Mucosa of descending colon (tissue), 3 donors: ENCODE measurements at regions not wholly inside any gene's neighbourhood (a gene's known extent, or its start where the extent isn't known, plus 50 kb on each side); places are given as distances from the start of the nearest gene placed in this dataset.
A peak's percentile ranks its signal among the peaks of the same experiment; 100 is the strongest.

Source experiments
- ATAC-seq: fragments of 200-7000 bp; cut with Tn5 transposase; one replicate; pipeline ENCODE4 v1.9.1; 2020; ENCODE audit warnings: mild to moderate bottlenecking, moderate library complexity
- DNase-seq, 3 donors: peaks; one replicate each; pipeline ENCODE4 v3.0.0-alpha.2; 2020
- H3K36me3 ChIP-seq: fragments of 200-600 bp; one replicate; pipeline ENCODE4 v1.8.0; 2021; ENCODE audit warnings: low read depth, mild to moderate bottlenecking
- H3K4me1 ChIP-seq: fragments of 200-600 bp; one replicate; pipeline ENCODE4 v1.8.0; 2021; ENCODE audit warnings: low read depth, mild to moderate bottlenecking
- H3K4me3 ChIP-seq: fragments of 200-600 bp; one replicate; pipeline ENCODE4 v1.8.0; 2021; ENCODE audit warnings: mild to moderate bottlenecking
- H3K9me3 ChIP-seq: fragments of 200-600 bp; one replicate; pipeline ENCODE4 v1.8.0; 2021; ENCODE audit warnings: mild to moderate bottlenecking
- CTCF ChIP-seq: fragments of 200-600 bp; IDR thresholded peaks from one replicate; pipeline ENCODE4 v1.8.0; 2022; ENCODE audit warnings: antibody characterized with exemption, mild to moderate bottlenecking
- intact Hi-C, 2 donors: fragments of 100-400 bp; cut with DNase I in 1 of 2; cut with micrococcal nuclease in 1 of 2; formaldehyde crosslinking; loops; one replicate each; pipeline versions ENCODE4 v1.11.0 to v1.11.1; 2022; cut with DNase I, micrococcal nuclease
- donor health status: DM: no; HTN: no; CAD: no; lungs with moderate emphysema.
- donor health status: DM: no; HTN: no; CAD: no.
- donor health status: DM: no; HTN: yes; CAD: no.

GRCh38 chr9:23447166-23447565, 378.9 kb downstream of the ELAVL2 start:
- Histone ChIP-seq H3K9me3 (no peaks in the 10 kb centered on the region), H3K36me3 (no peaks in the 10 kb centered on the region), H3K4me3 (no peak overlapping the region), H3K4me1 (no peaks in the 10 kb centered on the region)
- ATAC-seq = no peak
- no peak for DNase-seq
- TF ChIP-seq CTCF = no peak
- intact Hi-C loops = no loop called here

GRCh38 chr9:23447944-23448343, 378.1 kb downstream of the ELAVL2 start:
- Histone ChIP-seq H3K4me1 (no peaks in the 10 kb centered on the region), H3K4me3 (no peak overlapping the region), H3K36me3 (no peaks in the 10 kb centered on the region), H3K9me3 (no peaks in the 10 kb centered on the region)
- TF ChIP-seq CTCF = no peak
- DNase-seq = peak in 1 of 3 donors; percentile 7
- intact Hi-C loops = no loop called here
- ATAC-seq = peak; percentile 62

GRCh38 chr9:23451802-23452418, 374.1 kb downstream of the ELAVL2 start:
- H3K36me3 ChIP-seq = no peaks in the 10 kb centered on the region
- H3K4me3 ChIP-seq = no peak overlapping the region
- no peak for DNase-seq
- TF ChIP-seq CTCF = no peak
- intact Hi-C loops = no loop called here
- no peaks in the 10 kb centered on the region for H3K9me3 ChIP-seq
- ATAC-seq = no peak
- no peaks in the 10 kb centered on the region for H3K4me1 ChIP-seq

GRCh38 chr9:23464275-23464674, 361.8 kb downstream of the ELAVL2 start:
- Histone ChIP-seq H3K36me3 (no peaks in the 10 kb centered on the region), H3K4me3 (no peak overlapping the region), H3K9me3 (no peaks in the 10 kb centered on the region), H3K4me1 (no peaks in the 10 kb centered on the region)
- intact Hi-C loops = no loop called here
- DNase-seq (no peak), ATAC-seq (no peak)
- TF ChIP-seq CTCF = no peak

- no peaks in the 10 kb centered on the region for H3K4me1 ChIP-seq
- no peak overlapping the region for H3K4me3 ChIP-seq
- H3K9me3 ChIP-seq = no peaks in the 10 kb centered on the region
- H3K36me3 ChIP-seq = no peaks in the 10 kb centered on the region
- DNase-seq (no peak), ATAC-seq (no peak)
- no peak for TF ChIP-seq CTCF
- intact Hi-C loops = no loop called here
Measured at GRCh38 chr9:23467276-23467675, 358.8 kb downstream of the ELAVL2 start.

- Histone ChIP-seq H3K4me3 (no peak overlapping the region), H3K4me1 (no peaks in the 10 kb centered on the region), H3K9me3 (no peaks in the 10 kb centered on the region), H3K36me3 (no peaks in the 10 kb centered on the region)
- intact Hi-C loops = no loop called here
- no peak for TF ChIP-seq CTCF
- DNase-seq (no peak), ATAC-seq (no peak)
Measured at GRCh38 chr9:23477908-23478307, 348.1 kb downstream of the ELAVL2 start.
